Liver (tissue), 7 donors: ENCODE measurements at regions not wholly inside any gene's neighbourhood (a gene's known extent, or its start where the extent isn't known, plus 50 kb on each side); places are given as distances from the start of the nearest gene placed in this dataset.

Source experiments
- DNase-seq: peaks from one replicate; pipeline ENCODE4 v3.0.0-alpha.2; 2017; ENCODE audit warnings: low spot score
- H3K27ac ChIP-seq, 2 donors: one replicate each; pipeline ENCODE4 v1.7.0; 2013; ENCODE audit warnings: inconsistent platforms in 2 of 2, low read length in 2 of 2, control low read depth in 1 of 2, low read depth in 1 of 2, mild to moderate bottlenecking in 1 of 2
- H3K27me3 ChIP-seq, 4 donors: one replicate each; pipeline versions ENCODE4 v1.6.1 to v1.7.0; 2013; ENCODE audit warnings: low read length in 3 of 4, inconsistent platforms in 1 of 4, mild to moderate bottlenecking in 1 of 4, moderate library complexity in 1 of 4; ENCODE audit not compliant: control insufficient read depth in 4 of 4, insufficient read depth in 4 of 4
- H3K36me3 ChIP-seq, 4 donors: one replicate each; pipeline versions ENCODE4 v1.6.1 to v1.7.0; 2013; ENCODE audit warnings: low read length in 3 of 4, mild to moderate bottlenecking in 3 of 4, low read depth in 1 of 4, moderate library complexity in 1 of 4; ENCODE audit not compliant: control insufficient read depth in 4 of 4, insufficient read depth in 3 of 4
- H3K4me1 ChIP-seq, 4 donors: one replicate each; pipeline versions ENCODE4 v1.6.1 to v1.7.0; 2013; ENCODE audit warnings: low read length in 3 of 4, mild to moderate bottlenecking in 3 of 4, moderate library complexity in 1 of 4; ENCODE audit not compliant: control insufficient read depth in 4 of 4, insufficient read depth in 4 of 4
- H3K4me3 ChIP-seq, 3 donors: one replicate each; pipeline versions ENCODE4 v1.6.1 to v1.7.0; 2013; ENCODE audit warnings: low read length in 3 of 3, control low read depth in 1 of 3, low read depth in 1 of 3, mild to moderate bottlenecking in 1 of 3
- H3K9ac ChIP-seq, 2 donors: one replicate each; pipeline ENCODE4 v1.7.0; 2013; ENCODE audit warnings: low read length in 2 of 2, mild to moderate bottlenecking in 2 of 2, moderate library complexity in 2 of 2, control low read depth in 1 of 2, low read depth in 1 of 2
- H3K9me3 ChIP-seq, 4 donors: one replicate each; pipeline versions ENCODE4 v1.6.1 to v1.7.0; 2013; ENCODE audit warnings: low read length in 3 of 4; ENCODE audit not compliant: control insufficient read depth in 4 of 4
- EGR1 ChIP-seq, 2 donors: IDR thresholded peaks; 2 replicates each; pipeline ENCODE4 v1.6.1; 2016 to 2018; ENCODE audit warnings: antibody characterized with exemption in 2 of 2, low read depth in 2 of 2
- FOXA1 ChIP-seq: IDR thresholded peaks from 2 replicates; pipeline ENCODE4 v1.6.1; 2016; ENCODE audit warnings: antibody characterized with exemption
- FOXA2 ChIP-seq: IDR thresholded peaks from 2 replicates; pipeline ENCODE4 v1.6.1; 2016; ENCODE audit warnings: antibody characterized with exemption
- GABPA ChIP-seq, 2 donors: IDR thresholded peaks in 1 of 2; conservative IDR thresholded peaks in 1 of 2; 2 replicates each; pipeline ENCODE4 v1.6.1; 2016; ENCODE audit warnings: antibody characterized with exemption in 2 of 2, mild to moderate bottlenecking in 1 of 2, moderate library complexity in 1 of 2
- HNF4A ChIP-seq, 2 donors: conservative IDR thresholded peaks; 2 replicates each; pipeline ENCODE4 v1.6.1; 2016; ENCODE audit warnings: antibody characterized with exemption in 2 of 2, mild to moderate bottlenecking in 2 of 2
- HNF4G ChIP-seq: IDR thresholded peaks from 2 replicates; pipeline ENCODE4 v1.6.1; 2016; ENCODE audit warnings: antibody characterized with exemption
- JUND ChIP-seq, 2 donors: IDR thresholded peaks; 2 replicates each; pipeline ENCODE4 v1.6.1; 2016; ENCODE audit warnings: antibody characterized with exemption in 2 of 2
- MAX ChIP-seq: IDR thresholded peaks from 2 replicates; pipeline ENCODE4 v1.6.1; 2016; ENCODE audit warnings: antibody characterized with exemption
- NR2F2 ChIP-seq: IDR thresholded peaks from 2 replicates; pipeline ENCODE4 v1.6.1; 2016; ENCODE audit warnings: antibody characterized with exemption
- RAD21 ChIP-seq, 2 donors: IDR thresholded peaks; 2 replicates each; pipeline ENCODE4 v1.6.1; 2016; ENCODE audit warnings: antibody characterized with exemption in 2 of 2, mild to moderate bottlenecking in 2 of 2
- REST ChIP-seq: IDR thresholded peaks from 2 replicates; pipeline ENCODE4 v1.6.1; 2016; ENCODE audit warnings: antibody characterized with exemption, mild to moderate bottlenecking
- RXRA ChIP-seq, 2 donors: IDR thresholded peaks; 2 replicates each; pipeline ENCODE4 v1.6.1; 2017 to 2018; ENCODE audit warnings: antibody characterized with exemption in 2 of 2, mild to moderate bottlenecking in 1 of 2
- TAF1 ChIP-seq: conservative IDR thresholded peaks from 2 replicates; pipeline ENCODE4 v1.6.1; 2016; ENCODE audit warnings: antibody characterized with exemption, mild to moderate bottlenecking
- YY1 ChIP-seq: IDR thresholded peaks from 2 replicates; pipeline ENCODE4 v1.6.1; 2016; ENCODE audit warnings: antibody characterized with exemption, mild to moderate bottlenecking
- ZBTB33 ChIP-seq: IDR thresholded peaks from 2 replicates; pipeline ENCODE4 v1.6.1; 2016; ENCODE audit warnings: antibody characterized with exemption
- WGBS: extraction: QIAGEN DNeasy Blood & Tissue Kit; methylation state at CpG from one replicate; pipeline ENCODE4 v1.1.7; 2013; 5-methylcytosine and 5-hydroxymethylcytosine counted together
- TF ChIP-seq, protein P1 (sequence below): IDR thresholded peaks from 2 replicates; pipeline ENCODE4 v1.6.1; 2016; ENCODE audit warnings: antibody characterized with exemption
- donor health status: healthy.
- donor health status: healthy.
- donor health status: healthy.
- donor health status: healthy.

DNA sequence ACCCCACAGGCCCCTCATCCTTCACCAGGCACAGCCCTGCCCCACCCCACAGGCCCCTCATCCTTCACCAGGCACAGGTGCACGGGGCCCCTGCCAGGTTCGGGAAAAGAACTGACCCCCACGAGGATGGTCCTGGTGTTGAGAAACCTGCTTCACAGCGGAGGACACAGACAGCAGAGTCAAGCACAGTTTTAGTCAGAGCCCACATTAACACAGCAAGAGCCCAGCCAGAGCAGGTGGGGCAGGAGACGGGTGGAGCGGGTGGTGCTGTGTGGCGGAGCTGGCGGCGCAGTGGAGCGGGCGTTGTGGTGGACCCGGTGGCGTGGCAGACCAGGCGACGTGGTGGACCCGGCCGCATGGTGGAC, 1085.5 kb downstream of the BRD1 start:
- Histone ChIP-seq H3K9me3 (no peaks in the 10 kb centered on the region), H3K27me3 (no peaks in the 10 kb centered on the region), H3K9ac (no peak overlapping the region), H3K27ac (no peak overlapping the region), H3K36me3 (no peaks in the 10 kb centered on the region), H3K4me1 (no peaks in the 10 kb centered on the region), H3K4me3 (no peak overlapping the region)
- WGBS, result 97% methylated on average over 17 of the region's 17 CpGs
- DNase-seq, result no peak
- no peak for TF ChIP-seq NR2F2

DNA sequence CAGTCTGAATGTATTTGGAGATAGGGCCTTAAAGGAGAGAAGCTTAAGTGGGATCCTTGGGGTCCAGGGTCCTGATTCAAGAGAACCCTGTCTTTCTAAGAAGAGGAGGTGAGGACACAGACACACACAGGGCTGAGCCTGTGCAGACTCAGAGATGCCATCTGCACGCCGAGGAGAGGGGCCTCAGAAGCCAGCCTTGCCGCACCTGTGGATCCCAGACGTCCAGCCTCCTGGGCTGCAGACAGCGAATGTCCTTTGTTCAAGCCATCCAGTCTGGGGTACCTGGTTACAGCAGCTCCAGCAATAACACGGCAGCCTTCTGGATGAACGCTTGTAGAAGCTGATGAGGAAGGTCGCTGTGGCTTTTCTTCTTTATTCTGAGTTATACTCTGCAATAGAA, 1086.1 kb downstream of the BRD1 start:
- no peak for TF ChIP-seq REST
- TF ChIP-seq NR2F2, result no peak
- no peak for TF ChIP-seq HNF4G
- TF ChIP-seq FOXA1, result no peak
- DNase-seq, result no peak
- Histone ChIP-seq H3K9me3 (no peaks in the 10 kb centered on the region), H3K27me3 (no peaks in the 10 kb centered on the region), H3K4me1 (no peaks in the 10 kb centered on the region), H3K9ac (no peak overlapping the region), H3K36me3 (no peaks in the 10 kb centered on the region), H3K27ac (no peak overlapping the region), H3K4me3 (no peak overlapping the region)
- 92% methylated on average over 8 of the region's 8 CpGs for WGBS

DNA sequence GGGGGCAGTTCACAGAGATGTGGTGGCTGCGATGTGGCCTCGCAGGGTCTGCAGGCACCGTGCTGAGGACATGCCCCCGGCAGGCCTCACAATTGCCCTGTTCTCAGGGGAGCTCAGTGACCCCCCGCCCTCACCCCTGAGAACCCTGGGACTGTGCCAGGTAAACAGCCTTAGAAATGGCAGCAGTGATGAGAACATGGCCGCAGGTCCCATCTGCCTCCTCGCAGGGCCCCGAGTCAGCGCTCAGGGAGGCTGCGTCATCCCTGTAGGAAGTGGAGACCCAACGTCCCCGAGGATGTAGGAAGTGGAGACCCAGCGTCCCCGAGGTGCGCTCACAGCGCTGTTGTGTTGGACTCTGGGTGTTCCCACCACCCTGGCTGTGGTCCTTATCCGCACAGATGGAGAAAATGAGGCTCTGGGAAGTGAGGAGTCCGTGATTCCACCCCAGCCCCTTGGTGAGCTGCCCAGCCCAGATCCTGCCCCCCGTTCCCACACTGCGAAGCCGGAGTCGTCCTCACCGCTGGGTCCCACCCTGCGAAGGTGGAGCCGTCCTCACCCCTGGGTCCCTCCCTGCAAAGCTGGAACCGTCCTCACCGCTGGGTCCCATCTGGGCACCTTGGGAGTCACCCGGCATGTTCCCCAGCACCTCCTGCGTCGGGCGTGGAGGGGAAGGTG, 1086.8 kb downstream of the BRD1 start:
- H3K4me3 ChIP-seq, result no peak overlapping the region
- no peak for TF ChIP-seq HNF4A (conservative IDR thresholded peaks at IDR 0.05)
- TF ChIP-seq JUND (IDR thresholded peaks at IDR 0.05), result no peak
- TF ChIP-seq FOXA2, result no peak
- TF ChIP-seq EGR1 (IDR thresholded peaks at IDR 0.05; ENCODE audit: low read depth in 2 of 2), result no peak
- no peak for TF ChIP-seq FOXA1
- TF ChIP-seq ZBTB33, result no peak
- TF ChIP-seq GABPA (IDR thresholded peaks at IDR 0.05 in 1 of 2, conservative IDR thresholded peaks at IDR 0.05 in 1 of 2), result no peak
- no peak for TF ChIP-seq MAX
- TF ChIP-seq TAF1, result no peak
- no peak for TF ChIP-seq REST
- TF ChIP-seq, protein P1, sequence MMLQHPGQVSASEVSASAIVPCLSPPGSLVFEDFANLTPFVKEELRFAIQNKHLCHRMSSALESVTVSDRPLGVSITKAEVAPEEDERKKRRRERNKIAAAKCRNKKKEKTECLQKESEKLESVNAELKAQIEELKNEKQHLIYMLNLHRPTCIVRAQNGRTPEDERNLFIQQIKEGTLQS, result no peak
- no peak for TF ChIP-seq YY1
- no peak for TF ChIP-seq HNF4G
- no peak for TF ChIP-seq RAD21 (IDR thresholded peaks at IDR 0.05)
- TF ChIP-seq RXRA (IDR thresholded peaks at IDR 0.05), result no peak
- H3K27ac ChIP-seq, result no peak overlapping the region
- 90% methylated on average over 31 of the region's 31 CpGs for WGBS
- no peaks in the 10 kb centered on the region for H3K4me1 ChIP-seq
- H3K27me3 ChIP-seq, result no peaks in the 10 kb centered on the region
- H3K9ac ChIP-seq, result no peak overlapping the region
- no peak for DNase-seq
- H3K9me3 ChIP-seq, result no peaks in the 10 kb centered on the region
- no peaks in the 10 kb centered on the region for H3K36me3 ChIP-seq
